A549 (cell line): ENCODE measurements at regions not wholly inside any gene's neighbourhood (a gene's known extent, or its start where the extent isn't known, plus 50 kb on each side); places are given as distances from the start of the nearest gene placed in this dataset.

Experiments
- EP300 ChIP-seq, 2 experiments: fragments of >200 bp; sonication (Bioruptor Twin); formaldehyde crosslinking; IDR thresholded peaks; 2 replicates in 1 of 2; 3 replicates in 1 of 2; pipeline ENCODE4 v1.6.1; 2016 to 2017
- HDAC2 ChIP-seq: fragments of 200-600 bp; sonication (generic); IDR thresholded peaks from 2 replicates; pipeline ENCODE4 v1.6.1; 2016
- NFE2L2 ChIP-seq: fragments of 150-350 bp; conservative IDR thresholded peaks from 2 replicates; pipeline ENCODE4 v1.6.1; 2014; ENCODE audit warnings: low read length
- POLR2A ChIP-seq: IDR thresholded peaks from 2 replicates; pipeline ENCODE4 v1.6.1; 2012; ENCODE audit warnings: mild to moderate bottlenecking, low read length
- RAD21 ChIP-seq, 2 experiments: fragments of >200 bp in 1 of 2; sonication (Bioruptor Twin) in 1 of 2; formaldehyde crosslinking in 1 of 2; IDR thresholded peaks in 1 of 2; conservative IDR thresholded peaks in 1 of 2; 2 replicates in 1 of 2; 3 replicates in 1 of 2; pipeline ENCODE4 v1.6.1; 2012 to 2018; ENCODE audit warnings: inconsistent platforms in 1 of 2
- REST ChIP-seq: fragments of 200-600 bp; sonication (generic); IDR thresholded peaks from 2 replicates; pipeline ENCODE4 v1.6.1; 2016; ENCODE audit warnings: antibody characterized with exemption, mild to moderate bottlenecking, moderate library complexity
- USF2 ChIP-seq: fragments of 450-650 bp; IDR thresholded peaks from 2 replicates; pipeline ENCODE4 v1.6.1; 2014; ENCODE audit warnings: antibody characterized with exemption
- TF ChIP-seq, protein P1 (sequence below): fragments of >200 bp; sonication (Bioruptor Twin); formaldehyde crosslinking; IDR thresholded peaks from 3 replicates; pipeline ENCODE4 v1.6.1; 2016

DNA sequence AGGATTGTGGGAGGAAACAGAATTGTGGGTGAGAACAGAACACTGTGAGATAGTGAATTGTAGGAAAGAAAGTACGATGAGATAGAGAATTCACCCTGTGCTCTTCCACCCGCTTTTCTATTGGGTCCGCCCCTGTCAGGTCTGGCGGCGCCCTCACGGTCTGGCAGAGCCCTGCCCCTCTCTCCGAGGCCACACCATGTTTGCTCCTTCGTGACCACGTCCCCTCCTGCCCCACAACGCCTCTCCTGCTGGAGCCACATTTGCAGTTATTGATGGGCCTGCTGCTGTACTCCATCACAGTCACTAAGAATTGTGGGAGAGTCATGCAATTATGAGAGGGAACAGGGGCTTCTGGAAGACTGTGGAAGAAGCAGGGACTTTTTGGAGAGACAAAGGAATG is 473.1 kb downstream of the KLF12 start:
- no peak for TF ChIP-seq USF2
- TF ChIP-seq EP300 (IDR thresholded peaks at IDR 0.05): no peak
- TF ChIP-seq, protein P1, sequence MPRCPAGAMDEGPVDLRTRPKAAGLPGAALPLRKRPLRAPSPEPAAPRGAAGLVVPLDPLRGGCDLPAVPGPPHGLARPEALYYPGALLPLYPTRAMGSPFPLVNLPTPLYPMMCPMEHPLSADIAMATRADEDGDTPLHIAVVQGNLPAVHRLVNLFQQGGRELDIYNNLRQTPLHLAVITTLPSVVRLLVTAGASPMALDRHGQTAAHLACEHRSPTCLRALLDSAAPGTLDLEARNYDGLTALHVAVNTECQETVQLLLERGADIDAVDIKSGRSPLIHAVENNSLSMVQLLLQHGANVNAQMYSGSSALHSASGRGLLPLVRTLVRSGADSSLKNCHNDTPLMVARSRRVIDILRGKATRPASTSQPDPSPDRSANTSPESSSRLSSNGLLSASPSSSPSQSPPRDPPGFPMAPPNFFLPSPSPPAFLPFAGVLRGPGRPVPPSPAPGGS: no peak
- no peak for TF ChIP-seq RAD21 (conservative IDR thresholded peaks at IDR 0.05 in 1 of 2, IDR thresholded peaks at IDR 0.05 in 1 of 2)
- TF ChIP-seq NFE2L2: no peak
- TF ChIP-seq REST: no peak
- no peak for TF ChIP-seq HDAC2
- no peak for TF ChIP-seq POLR2A
